H54 (cell line): ENCODE measurements at regions not wholly inside any gene's neighbourhood (a gene's known extent, or its start where the extent isn't known, plus 50 kb on each side); places are given as distances from the start of the nearest gene placed in this dataset.

Experiments
- DNase-seq: peaks from one replicate; pipeline ENCODE4 v3.0.0; 2011; ENCODE audit warnings: low spot score, mixed read lengths; ENCODE audit not compliant: insufficient read length
- FAIRE-seq: peaks from 3 replicates; lab custom pipeline; 2011; peaks lifted over from hg19 to GRCh38; lab: Jason Lieb, UNC
- POLR2A ChIP-seq: IDR thresholded peaks from 2 replicates; pipeline ENCODE4 v1.6.1; 2011; ENCODE audit warnings: low read depth, mild to moderate bottlenecking, low read length

DNA sequence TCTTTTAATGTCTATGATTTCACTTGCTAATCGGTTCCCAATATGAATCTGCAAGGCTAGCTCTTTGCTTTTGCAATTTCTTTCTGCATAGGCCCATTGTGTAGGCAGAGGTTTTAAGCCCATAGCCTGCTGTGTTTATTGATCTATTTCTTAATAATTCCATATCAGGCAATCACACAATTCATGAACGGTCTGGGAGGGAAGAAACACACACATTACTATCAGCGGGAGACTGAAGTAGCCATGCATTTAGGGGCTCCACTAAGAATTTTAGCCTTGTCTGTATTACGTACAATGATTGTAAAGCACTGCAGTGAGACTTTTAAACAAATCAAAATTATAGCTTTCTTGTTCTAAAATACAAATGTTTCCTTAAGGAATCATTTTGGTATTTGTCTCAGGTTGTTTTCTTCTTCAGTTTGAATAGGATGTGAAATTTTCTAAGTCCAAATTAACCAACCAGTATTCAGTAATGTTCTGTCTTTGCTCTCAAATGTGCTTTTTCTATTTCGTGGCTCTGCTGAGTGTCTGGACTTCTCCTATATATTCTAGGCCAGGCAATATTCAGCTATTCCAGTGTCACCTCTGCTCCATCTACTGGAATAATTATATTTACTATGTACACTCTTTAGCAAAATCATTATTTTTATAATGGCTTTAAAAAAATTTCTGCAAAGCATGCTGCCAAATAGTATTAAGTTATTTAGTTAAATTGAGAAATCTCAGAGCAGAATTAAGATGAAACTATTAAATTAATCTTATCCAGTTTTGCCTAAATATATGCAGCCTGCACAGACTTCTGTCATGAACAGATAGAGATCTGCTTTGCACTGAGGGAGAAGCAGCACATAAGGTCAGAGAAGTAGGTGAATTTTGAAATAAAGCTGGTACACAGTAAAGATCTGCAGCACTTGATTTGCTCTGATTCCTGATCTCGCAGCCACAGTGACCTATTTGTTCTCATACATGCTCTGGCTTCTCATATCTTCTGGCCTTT is 103.0 kb upstream of the NAALADL2 start:
- FAIRE-seq, result no peak
- DNase-seq, result no peak
- no peak for TF ChIP-seq POLR2A

GRCh38 chr3:174758943-174759342 is 100.2 kb upstream of the NAALADL2 start:
- DNase-seq, result no peak
- TF ChIP-seq POLR2A, result no peak
- FAIRE-seq, result no peak

- DNase-seq (no peak), FAIRE-seq (no peak)
- no peak for TF ChIP-seq POLR2A
These were observed 91.7 kb upstream of the NAALADL2 start for GRCh38 chr3:174767406-174767805.

DNA sequence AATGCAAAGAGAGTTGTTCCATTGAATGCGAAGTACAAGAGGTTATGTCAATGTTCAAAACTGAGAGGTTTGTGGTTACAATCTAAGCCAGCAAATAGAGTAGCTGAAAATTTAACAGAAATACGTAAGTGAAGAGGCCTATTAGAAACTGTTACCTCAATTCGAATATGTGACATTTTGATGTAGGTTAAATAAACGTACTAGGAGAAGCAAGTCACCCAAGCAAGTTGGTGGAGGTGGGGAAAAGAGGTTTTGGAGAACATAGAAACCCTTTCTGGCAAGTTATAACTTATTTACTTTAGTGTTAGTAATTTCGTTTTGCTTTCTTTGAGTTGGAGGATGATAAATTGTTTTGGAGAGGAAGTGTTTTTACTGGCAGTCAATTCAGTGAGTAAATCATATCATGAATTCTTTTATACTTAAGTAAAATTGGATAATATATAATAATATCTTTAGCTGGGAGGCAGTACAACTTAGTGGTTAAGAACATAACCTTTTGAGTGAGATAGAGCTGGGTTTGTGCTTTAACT is 91.2 kb upstream of the NAALADL2 start:
- DNase-seq (no peak), FAIRE-seq (peak; percentile 43)
- TF ChIP-seq POLR2A, result no peak

DNA sequence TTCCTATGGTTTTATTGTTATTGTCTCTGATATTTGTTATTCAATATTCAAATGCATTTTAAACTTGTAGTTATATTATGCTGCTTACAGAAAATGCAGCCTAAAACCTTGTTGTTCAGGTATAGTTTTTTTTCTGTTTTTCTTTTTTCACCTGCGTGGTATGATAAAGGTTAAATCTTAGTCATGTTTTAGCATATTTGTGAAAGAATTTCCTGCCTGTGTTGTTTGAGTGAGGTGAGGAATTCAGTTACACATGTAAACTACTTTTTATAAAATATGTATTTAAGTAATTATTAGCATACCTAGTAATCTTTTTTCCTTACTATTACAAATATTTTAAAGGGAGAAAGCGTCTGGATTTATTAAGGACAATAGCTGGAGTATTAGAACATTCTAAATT is 90.0 kb upstream of the NAALADL2 start:
- no peak for FAIRE-seq
- DNase-seq, result no peak
- TF ChIP-seq POLR2A, result no peak

GRCh38 chr3:174775603-174776002 is 83.5 kb upstream of the NAALADL2 start:
- TF ChIP-seq POLR2A, result no peak
- no peak for DNase-seq
- no peak for FAIRE-seq

DNA sequence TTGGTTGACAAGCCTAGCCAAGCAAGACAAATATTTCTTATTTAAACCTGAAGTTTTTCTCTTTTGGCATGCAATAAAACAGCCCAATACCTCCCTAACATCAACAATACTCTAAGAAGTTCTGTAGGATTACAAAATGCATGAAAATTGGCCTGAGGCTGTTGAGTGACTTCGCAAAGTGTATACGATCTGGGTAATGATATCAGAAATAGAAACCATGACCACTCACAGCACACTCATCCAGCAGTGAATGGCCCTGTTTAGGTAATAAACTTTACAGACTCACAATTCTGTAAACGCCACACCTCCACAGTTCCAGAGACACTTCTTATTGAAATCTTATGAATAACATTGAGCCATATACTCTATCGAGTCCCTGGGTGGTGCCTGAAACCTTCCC is 83.0 kb upstream of the NAALADL2 start:
- TF ChIP-seq POLR2A, result no peak
- DNase-seq, result no peak
- FAIRE-seq, result no peak

DNA sequence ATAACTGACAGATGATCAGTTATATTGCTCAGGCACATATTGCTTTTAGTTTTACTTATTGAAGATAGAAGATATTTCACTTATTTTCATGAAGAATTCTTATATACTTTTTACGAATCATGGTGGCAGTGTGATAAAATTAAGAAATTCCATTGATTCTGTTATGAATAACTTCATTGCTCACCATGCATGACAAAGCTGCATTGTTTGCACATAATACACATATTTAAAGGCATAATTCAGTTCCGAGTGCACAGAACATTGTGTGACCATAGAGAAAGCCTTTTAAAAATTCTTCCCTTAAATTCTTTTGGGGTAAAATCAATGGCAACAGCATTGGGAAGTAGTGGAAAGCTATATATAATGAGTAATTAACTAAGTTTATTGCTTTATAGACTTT is 82.5 kb upstream of the NAALADL2 start:
- DNase-seq (no peak), FAIRE-seq (no peak)
- no peak for TF ChIP-seq POLR2A

DNA sequence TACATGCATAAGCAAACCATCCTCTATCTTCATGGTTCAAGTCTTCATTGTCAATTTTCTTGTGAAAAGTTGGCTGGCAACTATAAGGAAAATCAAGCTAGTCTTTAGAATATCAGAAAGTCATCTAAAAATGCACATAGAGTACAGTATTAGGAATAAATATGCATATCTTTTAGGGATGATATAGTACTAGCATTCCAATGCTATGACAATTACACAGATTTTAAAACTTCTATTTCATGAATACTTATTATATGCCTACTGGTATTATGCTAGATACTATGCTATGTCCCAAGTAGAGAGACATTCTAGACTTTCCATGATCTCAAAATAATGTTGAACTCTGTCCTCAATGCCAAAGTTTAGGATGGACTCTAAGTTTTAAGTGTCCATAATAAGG is 81.3 kb upstream of the NAALADL2 start:
- no peak for TF ChIP-seq POLR2A
- DNase-seq (no peak), FAIRE-seq (no peak)

GRCh38 chr3:174783502-174783901 is 75.6 kb upstream of the NAALADL2 start:
- no peak for FAIRE-seq
- no peak for DNase-seq
- no peak for TF ChIP-seq POLR2A

GRCh38 chr3:174784206-174784934 is 74.8 kb upstream of the NAALADL2 start:
- TF ChIP-seq POLR2A, result no peak
- DNase-seq (no peak), FAIRE-seq (peak; percentile 78)

- no peak for DNase-seq
- no peak for TF ChIP-seq POLR2A
- FAIRE-seq, result no peak
These were observed 72.3 kb upstream of the NAALADL2 start for GRCh38 chr3:174786825-174787224.

GRCh38 chr3:174791161-174791560 is 68.0 kb upstream of the NAALADL2 start:
- FAIRE-seq, result no peak
- no peak for TF ChIP-seq POLR2A
- no peak for DNase-seq

DNA sequence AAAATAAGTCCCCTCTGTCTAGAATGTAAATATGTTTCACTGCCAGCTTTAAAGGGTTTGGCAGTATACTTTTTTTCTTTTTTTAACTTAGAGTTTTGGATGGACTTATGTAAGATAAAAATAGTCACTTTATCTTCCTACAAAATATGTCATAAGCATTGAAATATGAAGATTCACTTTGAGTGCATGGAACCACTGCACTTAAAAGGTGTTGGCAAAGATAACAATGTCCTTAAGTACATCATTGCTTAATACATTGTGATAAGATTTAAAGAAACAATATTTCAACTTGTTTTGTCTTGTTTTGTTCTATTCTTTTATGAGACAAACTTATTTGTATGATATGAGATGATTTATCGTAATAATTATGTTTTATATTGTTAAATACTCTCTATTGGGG is 66.3 kb upstream of the NAALADL2 start:
- FAIRE-seq (no peak), DNase-seq (no peak)
- no peak for TF ChIP-seq POLR2A
